ENCODE measurements at regions not wholly inside any gene's neighbourhood (a gene's known extent, or its start where the extent isn't known, plus 50 kb on each side); places are given as distances from the start of the nearest gene placed in this dataset.
"Not testable (repeated sequence)": the region's sequence is repeated elsewhere in the genome, so short reads cannot be mapped to it uniquely, and the experiment has no call there.

GRCh38 chrX:23523026-23523657 lies 144.2 kb upstream of the PRDX4 start:
- DNase-seq (ENCODE audit: low read depth); H3K4me3 ChIP-seq (ENCODE audit: low read depth, low read length): not testable (repeated sequence)

- no peak for DNase-seq (ENCODE audit: low read depth)
- H3K4me3 ChIP-seq (ENCODE audit: low read depth, low read length), result no peak overlapping the region
Observed at GRCh38 chrX:23524467-23524866, 142.8 kb upstream of the PRDX4 start.

GRCh38 chrX:23525531-23525930 lies 141.8 kb upstream of the PRDX4 start:
- no peak for DNase-seq (ENCODE audit: low read depth)
- H3K4me3 ChIP-seq (ENCODE audit: low read depth, low read length), result no peak overlapping the region

GRCh38 chrX:23540532-23540931 lies 126.8 kb upstream of the PRDX4 start:
- DNase-seq (ENCODE audit: low read depth), result no peak
- H3K4me3 ChIP-seq (ENCODE audit: low read depth, low read length), result no peak overlapping the region

GRCh38 chrX:23548164-23548563 lies 119.1 kb upstream of the PRDX4 start:
- no peak overlapping the region for H3K4me3 ChIP-seq (ENCODE audit: low read depth, low read length)
- peak; percentile 13 for DNase-seq (ENCODE audit: low read depth)

GRCh38 chrX:23552303-23552702 lies 115.0 kb upstream of the PRDX4 start:
- no peak for DNase-seq (ENCODE audit: low read depth)
- no peak overlapping the region for H3K4me3 ChIP-seq (ENCODE audit: low read depth, low read length)

- peak; percentile 18 for DNase-seq (ENCODE audit: low read depth)
Observed at GRCh38 chrX:23554304-23554703, 113.0 kb upstream of the PRDX4 start.

GRCh38 chrX:23557070-23557469 lies 110.2 kb upstream of the PRDX4 start:
- no peak for DNase-seq (ENCODE audit: low read depth)

More at GRCh38 chrX:23554304-23554703, 113.0 kb upstream of the PRDX4 start:
- H3K4me3 ChIP-seq (ENCODE audit: low read depth, low read length), result no peak overlapping the region

GRCh38 chrX:23559975-23560374 lies 107.3 kb upstream of the PRDX4 start:
- H3K4me3 ChIP-seq (ENCODE audit: low read depth, low read length), result no peak overlapping the region
- no peak for DNase-seq (ENCODE audit: low read depth)

More at GRCh38 chrX:23557070-23557469, 110.2 kb upstream of the PRDX4 start:
- H3K4me3 ChIP-seq (ENCODE audit: low read depth, low read length), result no peak overlapping the region

GRCh38 chrX:23570674-23571343 lies 96.5 kb upstream of the PRDX4 start:
- no peak for DNase-seq (ENCODE audit: low read depth)

GRCh38 chrX:23575281-23575680 lies 92.0 kb upstream of the PRDX4 start:
- DNase-seq (ENCODE audit: low read depth), result no peak
- H3K4me3 ChIP-seq (ENCODE audit: low read depth, low read length), result no peak overlapping the region

More at GRCh38 chrX:23570674-23571343, 96.5 kb upstream of the PRDX4 start:
- no peak overlapping the region for H3K4me3 ChIP-seq (ENCODE audit: low read depth, low read length)

- DNase-seq (ENCODE audit: low read depth), result no peak
Observed at GRCh38 chrX:23578079-23578478, 89.2 kb upstream of the PRDX4 start.

GRCh38 chrX:23589496-23589895 lies 77.8 kb upstream of the PRDX4 start:
- H3K4me3 ChIP-seq (ENCODE audit: low read depth, low read length), result no peak overlapping the region
- no peak for DNase-seq (ENCODE audit: low read depth)

More at GRCh38 chrX:23578079-23578478, 89.2 kb upstream of the PRDX4 start:
- H3K4me3 ChIP-seq (ENCODE audit: low read depth, low read length), result no peak overlapping the region

GRCh38 chrX:23592741-23593140 lies 74.6 kb upstream of the PRDX4 start:
- H3K4me3 ChIP-seq (ENCODE audit: low read depth, low read length), result no peak overlapping the region
- no peak for DNase-seq (ENCODE audit: low read depth)

GRCh38 chrX:23598575-23598974 lies 68.7 kb upstream of the PRDX4 start:
- DNase-seq (ENCODE audit: low read depth), result no peak
- H3K4me3 ChIP-seq (ENCODE audit: low read depth, low read length), result no peak overlapping the region

- H3K4me3 ChIP-seq (ENCODE audit: low read depth, low read length), result no peak overlapping the region
- DNase-seq (ENCODE audit: low read depth), result no peak
Observed at GRCh38 chrX:23603501-23603900, 63.8 kb upstream of the PRDX4 start.

GRCh38 chrX:23610495-23610894 lies 56.8 kb upstream of the PRDX4 start:
- DNase-seq (ENCODE audit: low read depth), result no peak
- H3K4me3 ChIP-seq (ENCODE audit: low read depth, low read length), result no peak overlapping the region

- H3K4me3 ChIP-seq (ENCODE audit: low read depth, low read length), result no peak overlapping the region
- DNase-seq (ENCODE audit: low read depth), result no peak
Observed at GRCh38 chrX:23612846-23613245, 54.4 kb upstream of the PRDX4 start.

GRCh38 chrX:23616361-23616760 lies 50.9 kb upstream of the PRDX4 start:
- DNase-seq (ENCODE audit: low read depth), result no peak

More at GRCh38 chrX:23616361-23616760, 50.9 kb upstream of the PRDX4 start:
- no peak overlapping the region for H3K4me3 ChIP-seq (ENCODE audit: low read depth, low read length)
